Chondrocyte (in vitro differentiated cells): ENCODE measurements at regions not wholly inside any gene's neighbourhood (a gene's known extent, or its start where the extent isn't known, plus 50 kb on each side); places are given as distances from the start of the nearest gene placed in this dataset.
"Not testable (repeated sequence)": the region's sequence is repeated elsewhere in the genome, so short reads cannot be mapped to it uniquely, and the experiment has no call there.

Experiments used
- DNase-seq: peaks from one replicate; pipeline ENCODE4 v3.0.0; 2021; ENCODE audit warnings: mixed read lengths, low spot score
- H3K27ac Mint-ChIP-seq: one replicate; pipeline ENCODE4 v1.8.0; 2021; ENCODE audit warnings: mild to moderate bottlenecking, moderate library complexity, mixed read lengths; ENCODE audit not compliant: unreplicated experiment
- H3K27me3 Mint-ChIP-seq: 2 replicates; pipeline ENCODE4 v1.8.0; 2021; ENCODE audit warnings: low read depth, mixed read lengths
- H3K36me3 Mint-ChIP-seq: 2 replicates; pipeline ENCODE4 v1.8.0; 2021; ENCODE audit warnings: low read depth, mixed read lengths
- H3K4me1 Mint-ChIP-seq: 2 replicates; pipeline ENCODE4 v1.8.0; 2021; ENCODE audit warnings: low read depth, mild to moderate bottlenecking, mixed read lengths
- H3K4me3 Mint-ChIP-seq: one replicate; pipeline ENCODE4 v1.8.0; 2021; ENCODE audit warnings: mild to moderate bottlenecking, moderate library complexity, mixed read lengths; ENCODE audit not compliant: unreplicated experiment
- H3K9me3 Mint-ChIP-seq: 2 replicates; pipeline ENCODE4 v1.8.0; 2021; ENCODE audit warnings: low read depth, mixed read lengths
- TF ChIP-seq, protein P1 (sequence below): fragments of 200-600 bp; sonication (generic); IDR thresholded peaks from 2 replicates; pipeline ENCODE4 v1.5.0; 2021; ENCODE audit warnings: antibody characterized with exemption, mild to moderate bottlenecking, moderate library complexity

DNA sequence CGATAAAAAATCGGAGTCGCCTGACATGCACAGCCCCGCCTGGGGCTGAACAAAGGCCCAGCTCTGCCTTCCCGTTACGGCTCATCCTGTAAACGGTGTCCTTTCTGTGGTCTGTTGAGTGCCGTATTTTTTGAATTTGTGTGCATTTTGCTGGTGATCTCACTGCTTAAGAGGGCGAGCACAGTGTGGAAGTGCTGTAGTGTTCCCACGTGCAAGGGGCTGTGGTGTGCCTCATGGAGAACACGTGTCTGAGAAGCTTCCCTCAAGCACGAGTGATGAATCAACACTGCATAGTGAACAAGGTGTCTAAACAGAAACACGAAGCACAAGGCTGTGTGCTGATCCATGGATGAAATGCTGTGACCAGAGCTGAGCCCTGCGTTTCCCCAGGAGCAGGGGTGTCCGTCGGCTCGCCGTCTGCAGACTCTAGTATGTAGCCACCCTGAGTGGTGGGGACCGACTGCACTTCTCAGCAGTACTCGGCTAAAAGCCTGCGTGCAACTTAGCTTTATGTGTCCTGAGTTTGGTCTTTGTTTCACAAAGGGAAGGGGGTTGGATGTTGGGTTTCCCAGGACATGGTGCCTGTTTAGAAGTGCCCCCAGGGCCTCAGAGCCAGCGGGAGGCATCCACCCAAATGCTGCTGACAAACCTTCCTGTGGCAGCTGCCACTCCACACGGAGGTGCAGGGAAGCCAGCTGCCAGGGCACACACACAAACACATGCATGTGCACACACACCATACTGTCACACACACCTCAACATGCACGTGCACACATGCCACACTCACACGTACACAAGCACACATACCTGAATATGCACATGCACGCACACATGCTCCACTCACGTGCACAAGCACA lies 77.2 kb upstream of the IRX4 start:
- TF ChIP-seq, protein P1, sequence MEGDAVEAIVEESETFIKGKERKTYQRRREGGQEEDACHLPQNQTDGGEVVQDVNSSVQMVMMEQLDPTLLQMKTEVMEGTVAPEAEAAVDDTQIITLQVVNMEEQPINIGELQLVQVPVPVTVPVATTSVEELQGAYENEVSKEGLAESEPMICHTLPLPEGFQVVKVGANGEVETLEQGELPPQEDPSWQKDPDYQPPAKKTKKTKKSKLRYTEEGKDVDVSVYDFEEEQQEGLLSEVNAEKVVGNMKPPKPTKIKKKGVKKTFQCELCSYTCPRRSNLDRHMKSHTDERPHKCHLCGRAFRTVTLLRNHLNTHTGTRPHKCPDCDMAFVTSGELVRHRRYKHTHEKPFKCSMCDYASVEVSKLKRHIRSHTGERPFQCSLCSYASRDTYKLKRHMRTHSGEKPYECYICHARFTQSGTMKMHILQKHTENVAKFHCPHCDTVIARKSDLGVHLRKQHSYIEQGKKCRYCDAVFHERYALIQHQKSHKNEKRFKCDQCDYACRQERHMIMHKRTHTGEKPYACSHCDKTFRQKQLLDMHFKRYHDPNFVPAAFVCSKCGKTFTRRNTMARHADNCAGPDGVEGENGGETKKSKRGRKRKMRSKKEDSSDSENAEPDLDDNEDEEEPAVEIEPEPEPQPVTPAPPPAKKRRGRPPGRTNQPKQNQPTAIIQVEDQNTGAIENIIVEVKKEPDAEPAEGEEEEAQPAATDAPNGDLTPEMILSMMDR = no peak
- Mint-ChIP-seq H3K36me3 (no peaks in the 10 kb centered on the region), H3K4me3 (no peak overlapping the region), H3K27me3 (peaks cover 8% of the 10 kb centered on the region), H3K9me3 (no peaks in the 10 kb centered on the region), H3K27ac (no peak overlapping the region), H3K4me1 (no peaks in the 10 kb centered on the region)
- no peak for DNase-seq

DNA sequence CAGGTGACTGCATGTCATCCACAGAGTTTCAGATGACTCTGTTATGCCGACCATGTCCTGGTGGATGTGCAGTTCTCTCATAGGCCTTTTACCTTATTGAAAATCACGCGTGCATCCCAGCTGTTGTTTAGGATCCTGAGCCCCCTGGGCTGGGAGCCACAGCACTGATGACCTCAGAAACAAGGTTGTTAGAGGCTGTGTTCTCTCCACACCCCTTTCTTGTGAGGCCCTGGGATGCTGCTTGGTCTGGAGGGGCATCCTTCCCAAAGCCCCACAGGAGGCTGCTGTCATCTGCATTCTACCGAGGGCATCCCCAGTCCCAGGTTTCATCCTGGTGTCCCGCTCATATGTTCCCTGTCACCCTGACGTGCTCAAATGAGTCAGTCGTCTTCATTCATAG lies 76.5 kb upstream of the IRX4 start:
- no peaks in the 10 kb centered on the region for H3K9me3 Mint-ChIP-seq
- TF ChIP-seq, protein P1 = no peak
- H3K27me3 Mint-ChIP-seq = peaks cover 12% of the 10 kb centered on the region
- H3K4me3 Mint-ChIP-seq = no peak overlapping the region
- no peak overlapping the region for H3K27ac Mint-ChIP-seq
- no peak for DNase-seq
- no peaks in the 10 kb centered on the region for H3K4me1 Mint-ChIP-seq
- H3K36me3 Mint-ChIP-seq = no peaks in the 10 kb centered on the region

DNA sequence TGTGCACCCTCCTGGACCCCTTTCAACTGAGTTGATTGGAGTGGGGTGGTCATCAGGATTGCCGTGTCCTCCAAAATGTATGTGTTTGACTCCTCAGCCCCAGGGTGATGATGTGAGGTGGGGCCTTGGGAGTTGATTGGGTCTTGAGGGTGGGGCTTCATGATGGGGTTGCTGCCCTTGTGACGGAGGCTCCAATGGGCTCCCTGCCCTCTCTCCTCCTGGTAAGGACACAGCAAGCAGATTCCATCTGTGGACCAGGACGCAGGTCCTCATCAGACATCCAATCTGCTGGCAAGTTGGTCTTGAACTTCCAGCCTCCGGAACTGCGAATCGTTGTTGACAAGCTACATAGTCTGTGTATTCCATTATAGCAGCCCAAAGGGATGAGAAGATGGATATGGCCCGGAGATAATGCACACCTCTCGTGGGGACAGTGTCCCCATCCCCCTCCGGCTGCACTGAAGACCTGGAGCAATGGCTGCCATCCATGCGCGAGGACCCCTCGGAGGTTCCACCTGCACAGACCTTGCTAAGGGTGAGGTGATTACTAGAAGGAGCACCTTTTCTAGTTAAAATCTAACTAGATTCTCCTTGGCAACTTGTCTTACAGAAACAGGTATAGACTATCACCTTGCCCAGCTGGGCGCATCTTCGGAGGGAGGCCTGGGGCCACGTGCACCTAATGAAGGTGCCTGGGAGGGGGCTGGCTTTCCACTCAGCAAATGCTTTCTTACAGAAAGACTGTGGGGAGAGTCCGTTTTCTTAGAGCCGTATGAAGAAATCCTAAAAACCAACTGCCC lies 75.7 kb upstream of the IRX4 start:
- H3K4me1 Mint-ChIP-seq = no peaks in the 10 kb centered on the region
- no peak overlapping the region for H3K27ac Mint-ChIP-seq
- no peak for DNase-seq
- TF ChIP-seq, protein P1 = no peak
- no peaks in the 10 kb centered on the region for H3K9me3 Mint-ChIP-seq
- no peak overlapping the region for H3K4me3 Mint-ChIP-seq
- H3K27me3 Mint-ChIP-seq = peaks cover 16% of the 10 kb centered on the region
- H3K36me3 Mint-ChIP-seq = no peaks in the 10 kb centered on the region

DNA sequence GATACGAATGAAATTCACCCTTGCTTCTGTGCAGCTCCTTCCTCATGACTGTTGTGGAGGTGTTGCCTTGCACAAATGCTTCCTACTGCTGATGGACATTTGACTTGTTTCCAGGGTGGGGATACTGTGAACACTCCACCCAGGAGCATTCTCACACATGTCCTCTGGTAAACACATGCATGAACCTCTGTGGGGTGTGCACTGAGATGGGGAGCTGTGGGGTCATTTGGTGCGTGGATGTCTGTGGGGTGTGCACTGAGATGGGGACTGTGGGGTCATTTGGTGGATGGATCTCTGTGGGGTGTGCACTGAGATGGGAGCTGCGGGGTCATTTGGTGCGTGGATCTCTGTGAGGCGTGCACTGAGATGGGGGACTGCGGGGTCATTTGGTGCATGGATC lies 72.9 kb upstream of the IRX4 start:
- Mint-ChIP-seq H3K4me3 (no peak overlapping the region), H3K36me3 (no peaks in the 10 kb centered on the region), H3K4me1 (no peaks in the 10 kb centered on the region), H3K27ac (no peak overlapping the region), H3K27me3 (peaks cover 33% of the 10 kb centered on the region), H3K9me3 (no peaks in the 10 kb centered on the region)
- TF ChIP-seq, protein P1 = no peak
- DNase-seq = no peak

DNA sequence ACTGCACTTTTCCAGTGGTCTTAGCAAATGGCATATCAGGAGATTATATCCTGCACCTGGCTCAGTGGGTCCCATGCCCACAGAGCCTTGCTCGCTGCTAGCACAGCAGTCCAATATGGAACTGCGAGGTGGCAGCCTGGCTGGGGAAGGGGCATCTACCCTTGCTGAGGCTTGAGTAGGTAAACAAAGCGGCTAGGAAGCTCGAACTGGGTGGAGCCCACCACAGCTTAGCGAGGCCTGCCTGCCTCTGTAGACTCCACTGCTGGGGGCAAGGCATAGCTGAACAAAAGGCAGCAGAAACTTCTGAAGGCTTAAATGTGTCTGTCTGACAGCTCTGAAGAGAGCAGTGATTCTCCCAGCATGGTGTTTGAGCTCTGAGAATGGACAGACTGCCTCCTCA lies 71.0 kb upstream of the IRX4 start:
- H3K9me3 Mint-ChIP-seq, H3K36me3 Mint-ChIP-seq, H3K4me1 Mint-ChIP-seq, H3K4me3 Mint-ChIP-seq, H3K27ac Mint-ChIP-seq, DNase-seq: not testable (repeated sequence)
- peaks cover 33% of the 10 kb centered on the region for H3K27me3 Mint-ChIP-seq
